ENCODE measurements at regions not wholly inside any gene's neighbourhood (a gene's known extent, or its start where the extent isn't known, plus 50 kb on each side); places are given as distances from the start of the nearest gene placed in this dataset.

DNA sequence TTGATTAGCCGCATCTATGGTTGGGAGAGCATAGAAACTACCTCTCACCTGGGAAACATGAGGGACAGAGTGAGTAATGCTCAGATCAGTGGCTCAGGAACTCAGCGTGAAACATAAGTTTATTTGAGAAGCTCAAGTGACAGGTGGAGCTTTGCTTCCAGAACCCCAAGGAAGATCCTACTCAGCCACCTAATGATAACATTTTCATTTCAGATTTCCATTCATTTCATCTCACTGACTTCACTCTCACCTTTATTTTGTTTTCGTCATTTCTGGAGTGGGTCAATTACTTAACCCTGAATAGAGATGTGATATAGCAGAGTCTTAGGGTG, 145.5 kb upstream of the DUSP10 start:
- TF ChIP-seq POLR2A (IDR thresholded peaks at IDR 0.05) = no peak
- TF ChIP-seq, protein P1, sequence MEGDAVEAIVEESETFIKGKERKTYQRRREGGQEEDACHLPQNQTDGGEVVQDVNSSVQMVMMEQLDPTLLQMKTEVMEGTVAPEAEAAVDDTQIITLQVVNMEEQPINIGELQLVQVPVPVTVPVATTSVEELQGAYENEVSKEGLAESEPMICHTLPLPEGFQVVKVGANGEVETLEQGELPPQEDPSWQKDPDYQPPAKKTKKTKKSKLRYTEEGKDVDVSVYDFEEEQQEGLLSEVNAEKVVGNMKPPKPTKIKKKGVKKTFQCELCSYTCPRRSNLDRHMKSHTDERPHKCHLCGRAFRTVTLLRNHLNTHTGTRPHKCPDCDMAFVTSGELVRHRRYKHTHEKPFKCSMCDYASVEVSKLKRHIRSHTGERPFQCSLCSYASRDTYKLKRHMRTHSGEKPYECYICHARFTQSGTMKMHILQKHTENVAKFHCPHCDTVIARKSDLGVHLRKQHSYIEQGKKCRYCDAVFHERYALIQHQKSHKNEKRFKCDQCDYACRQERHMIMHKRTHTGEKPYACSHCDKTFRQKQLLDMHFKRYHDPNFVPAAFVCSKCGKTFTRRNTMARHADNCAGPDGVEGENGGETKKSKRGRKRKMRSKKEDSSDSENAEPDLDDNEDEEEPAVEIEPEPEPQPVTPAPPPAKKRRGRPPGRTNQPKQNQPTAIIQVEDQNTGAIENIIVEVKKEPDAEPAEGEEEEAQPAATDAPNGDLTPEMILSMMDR (IDR thresholded peaks at IDR 0.05) = no peak
- H3K27me3 ChIP-seq = no peaks in the 10 kb centered on the region
- H3K4me3 ChIP-seq = no peak overlapping the region
- H3K9me3 ChIP-seq = no peaks in the 10 kb centered on the region
- H3K36me3 ChIP-seq = no peaks in the 10 kb centered on the region
- no peak overlapping the region for H3K27ac ChIP-seq
- no peak for DNase-seq
- intact Hi-C loops (cut with DNase I; ENCODE audit: low total_unique reads) = no loop called here
- H3K4me1 ChIP-seq = no peaks in the 10 kb centered on the region

DNA sequence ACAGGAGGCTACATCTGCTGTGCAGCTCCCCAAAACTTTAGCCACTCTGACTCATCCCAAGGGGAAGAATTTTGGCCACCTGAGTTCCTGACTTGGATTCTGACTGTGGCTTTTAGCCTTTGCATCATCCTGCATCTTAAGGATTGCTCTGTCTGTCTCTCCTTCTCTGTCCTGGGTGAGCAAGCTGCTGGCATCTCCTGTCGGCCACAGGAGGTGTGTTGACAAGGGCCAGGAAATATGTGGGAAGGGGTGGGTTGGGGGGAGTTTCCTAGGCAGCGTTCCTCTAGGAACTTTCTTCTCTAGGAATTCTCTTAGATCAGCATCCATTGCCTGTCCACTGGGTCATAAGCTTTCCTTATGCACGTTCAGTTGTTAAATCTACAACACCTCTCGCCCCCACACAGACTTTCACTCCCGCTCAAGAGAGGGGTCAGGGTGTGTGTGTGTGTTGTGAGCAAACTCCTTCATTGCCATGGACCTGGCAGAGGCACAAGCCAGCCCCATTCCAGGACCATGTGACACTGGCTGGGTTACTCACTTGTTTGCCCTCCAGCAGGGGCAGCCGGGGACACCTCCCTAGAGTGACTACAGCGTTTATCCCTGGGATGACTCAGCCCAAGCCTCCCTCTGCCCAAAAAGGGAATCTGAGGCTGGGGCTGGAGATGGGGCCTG, 145.0 kb upstream of the DUSP10 start:
- Histone ChIP-seq H3K27me3 (no peaks in the 10 kb centered on the region), H3K4me3 (no peak overlapping the region), H3K4me1 (no peaks in the 10 kb centered on the region), H3K36me3 (no peaks in the 10 kb centered on the region), H3K9me3 (no peaks in the 10 kb centered on the region), H3K27ac (no peak overlapping the region)
- DNase-seq = peak; percentile 20 to 37
- no peak for TF ChIP-seq POLR2A (IDR thresholded peaks at IDR 0.05)
- TF ChIP-seq, protein P1 (IDR thresholded peaks at IDR 0.05) = no peak
- intact Hi-C loops (cut with DNase I; ENCODE audit: low total_unique reads) = no loop called here

DNA sequence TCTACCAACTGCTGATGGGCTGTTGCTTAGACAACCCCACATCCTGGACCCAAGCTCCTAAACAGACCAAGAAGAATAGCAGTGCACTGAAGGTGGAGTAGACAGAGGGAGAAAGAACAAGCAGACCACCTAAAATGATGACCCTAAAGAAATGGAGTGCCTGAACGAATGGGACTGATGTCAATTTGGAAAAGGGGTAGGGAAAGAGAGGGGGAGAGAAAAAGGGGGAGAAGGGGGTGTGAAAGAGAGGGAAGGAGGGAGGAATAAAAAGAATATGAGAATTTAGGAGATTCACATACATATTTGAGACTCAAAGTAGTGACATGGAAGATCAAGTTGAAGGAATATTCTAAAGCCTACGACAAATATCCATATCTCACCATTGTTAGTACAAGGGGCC, 144.4 kb upstream of the DUSP10 start:
- Histone ChIP-seq H3K27me3 (no peaks in the 10 kb centered on the region), H3K36me3 (no peaks in the 10 kb centered on the region), H3K27ac (no peak overlapping the region), H3K4me3 (no peak overlapping the region), H3K9me3 (no peaks in the 10 kb centered on the region), H3K4me1 (no peaks in the 10 kb centered on the region)
- intact Hi-C loops (cut with DNase I; ENCODE audit: low total_unique reads) = no loop called here
- TF ChIP-seq POLR2A (IDR thresholded peaks at IDR 0.05) = no peak
- TF ChIP-seq, protein P1 (IDR thresholded peaks at IDR 0.05) = no peak
- no peak for DNase-seq

GRCh38 chr1:221884821-221885220, 142.9 kb upstream of the DUSP10 start:
- intact Hi-C loops (cut with DNase I; ENCODE audit: low total_unique reads) = no loop called here
- H3K9me3 ChIP-seq = no peaks in the 10 kb centered on the region
- DNase-seq = no peak
- H3K36me3 ChIP-seq = no peaks in the 10 kb centered on the region
- no peak for TF ChIP-seq POLR2A (IDR thresholded peaks at IDR 0.05)
- TF ChIP-seq, protein P1 (IDR thresholded peaks at IDR 0.05) = no peak
- no peak overlapping the region for H3K4me3 ChIP-seq
- H3K4me1 ChIP-seq = no peaks in the 10 kb centered on the region
- no peak overlapping the region for H3K27ac ChIP-seq
- no peaks in the 10 kb centered on the region for H3K27me3 ChIP-seq

DNA sequence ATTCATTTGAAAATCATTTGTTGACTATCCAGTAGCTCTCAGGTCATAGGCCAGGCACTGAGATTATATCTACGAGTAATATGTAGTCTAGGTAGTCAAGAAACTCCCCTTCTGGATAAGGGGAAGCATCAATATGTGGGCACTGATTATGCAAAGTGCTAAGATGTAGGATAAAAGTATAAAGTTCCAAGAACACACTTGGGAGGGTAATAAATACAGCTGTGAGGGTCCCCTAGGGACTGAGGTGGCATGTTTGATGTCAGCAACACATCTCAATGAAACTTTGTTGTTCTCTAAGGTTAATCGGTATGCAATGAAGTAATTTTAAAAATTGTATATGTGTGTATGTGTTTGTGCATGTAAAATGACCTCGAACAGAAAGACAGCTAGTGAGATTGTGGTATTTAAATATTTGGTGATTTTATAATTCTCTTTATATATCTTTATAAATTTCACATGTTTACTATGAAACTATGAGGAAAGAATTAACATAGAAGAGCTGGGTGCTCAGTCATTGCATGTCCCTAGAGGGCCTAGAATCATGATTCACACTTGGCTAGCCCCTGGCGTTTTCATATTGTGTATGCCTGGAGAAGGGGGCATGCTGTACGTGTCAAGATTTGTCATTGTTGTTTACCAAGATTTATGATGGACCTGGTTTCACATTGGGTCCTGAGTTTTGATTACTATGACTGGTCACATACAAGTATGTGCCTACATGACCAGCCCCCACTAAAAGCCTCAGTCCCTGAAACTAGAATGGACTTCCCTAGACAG, 140.1 kb upstream of the DUSP10 start:
- H3K4me1 ChIP-seq = no peaks in the 10 kb centered on the region
- no peaks in the 10 kb centered on the region for H3K9me3 ChIP-seq
- H3K36me3 ChIP-seq = no peaks in the 10 kb centered on the region
- no peak overlapping the region for H3K4me3 ChIP-seq
- no peaks in the 10 kb centered on the region for H3K27me3 ChIP-seq
- intact Hi-C loops (cut with DNase I; ENCODE audit: low total_unique reads) = no loop called here
- no peak overlapping the region for H3K27ac ChIP-seq
- no peak for DNase-seq
- no peak for TF ChIP-seq POLR2A (IDR thresholded peaks at IDR 0.05)
- TF ChIP-seq, protein P1 (IDR thresholded peaks at IDR 0.05) = no peak

All from uterus (tissue), 3 donors.